ENCODE measurements at regions not wholly inside any gene's neighbourhood (a gene's known extent, or its start where the extent isn't known, plus 50 kb on each side); places are given as distances from the start of the nearest gene placed in this dataset.

DNA sequence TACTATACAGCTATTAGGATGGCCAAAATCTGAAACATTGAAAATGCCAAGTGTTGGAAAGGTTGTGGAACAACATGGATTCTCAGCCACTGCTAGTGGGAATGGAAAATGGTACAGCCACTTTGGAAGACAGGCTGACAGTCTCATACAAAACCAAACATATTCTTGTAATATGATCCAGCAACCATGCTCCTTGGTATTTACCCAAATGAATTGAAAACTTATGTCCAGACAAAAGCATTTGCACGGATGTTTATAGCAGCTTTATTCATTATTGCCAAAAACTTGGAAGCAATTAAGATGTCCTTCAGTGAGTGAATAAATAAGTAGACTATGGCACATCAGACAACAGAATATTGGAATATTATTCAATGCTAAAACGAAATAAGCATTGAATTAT lies 105.8 kb upstream of the DCLK2 start:
- H3K4me3 ChIP-seq (ENCODE audit: control insufficient read depth in 1 of 7, extremely low read depth in 1 of 7, insufficient read depth in 4 of 7, low read depth in 2 of 7, low read length in 6 of 7): no peak overlapping the region
- H3K27me3 ChIP-seq (replicated peaks in 2 of 5; ENCODE audit: control insufficient read depth in 4 of 5, insufficient read depth in 5 of 5, low read length in 4 of 5): no peaks in the 10 kb centered on the region
- WGBS (ENCODE audit: insufficient coverage): 100% methylated on average over 1 of the region's 2 CpGs
- H3K36me3 ChIP-seq (ENCODE audit: control insufficient read depth in 4 of 4, insufficient read depth in 4 of 4, low read length in 3 of 4): no peaks in the 10 kb centered on the region
- H3K4me1 ChIP-seq (ENCODE audit: control extremely low read depth in 1 of 4, control insufficient read depth in 4 of 4, insufficient read depth in 4 of 4, low read length in 3 of 4): no peaks in the 10 kb centered on the region
- no peak for DNase-seq
- CTCF ChIA-PET: interaction anchor here (1.4 kb wide), 1 partner anchor 9 kb away, joined by 3 read pairs; no protein-coding TSS in a partner anchor
- no peaks in the 10 kb centered on the region for H3K9me3 ChIP-seq (ENCODE audit: control extremely low read depth in 1 of 5, control insufficient read depth in 4 of 5, insufficient read depth in 2 of 5, low read depth in 1 of 5, low read length in 4 of 5)
- H3K27ac ChIP-seq (ENCODE audit: insufficient read depth in 1 of 2, low read depth in 1 of 2, low read length in 2 of 2, poor library complexity in 1 of 2, severe bottlenecking in 2 of 2): no peak overlapping the region
- POLR2A ChIA-PET: no interaction called here

DNA sequence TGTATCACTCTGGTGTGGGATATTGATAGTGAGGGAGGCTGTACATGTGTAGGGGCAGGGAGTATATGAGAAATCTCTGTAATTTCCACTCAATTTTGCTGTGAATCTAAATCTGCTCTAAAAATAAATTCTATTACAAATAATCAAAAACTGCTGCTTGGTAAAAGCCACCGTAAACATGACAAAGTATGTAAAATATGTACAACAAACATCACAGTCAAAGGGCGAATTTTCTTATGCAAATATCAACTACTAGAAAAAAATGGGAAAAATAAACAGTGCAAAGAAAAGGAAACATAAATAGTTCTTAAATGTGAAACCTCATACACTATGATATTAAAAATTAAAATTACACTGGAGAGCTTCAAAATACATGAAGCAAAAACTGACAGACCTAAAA lies 105.1 kb upstream of the DCLK2 start:
- ChIA-PET POLR2A (no interaction called here), CTCF (no interaction called here)
- no peak for DNase-seq
- H3K9me3 ChIP-seq (ENCODE audit: control extremely low read depth in 1 of 5, control insufficient read depth in 4 of 5, insufficient read depth in 2 of 5, low read depth in 1 of 5, low read length in 4 of 5): no peaks in the 10 kb centered on the region
- WGBS (ENCODE audit: insufficient coverage): no CpG with 5 or more reads among the region's 2 CpGs
- H3K27ac ChIP-seq (ENCODE audit: insufficient read depth in 1 of 2, low read depth in 1 of 2, low read length in 2 of 2, poor library complexity in 1 of 2, severe bottlenecking in 2 of 2): no peak overlapping the region
- no peak overlapping the region for H3K4me3 ChIP-seq (ENCODE audit: control insufficient read depth in 1 of 7, extremely low read depth in 1 of 7, insufficient read depth in 4 of 7, low read depth in 2 of 7, low read length in 6 of 7)
- H3K36me3 ChIP-seq (ENCODE audit: control insufficient read depth in 4 of 4, insufficient read depth in 4 of 4, low read length in 3 of 4): no peaks in the 10 kb centered on the region
- no peaks in the 10 kb centered on the region for H3K27me3 ChIP-seq (replicated peaks in 2 of 5; ENCODE audit: control insufficient read depth in 4 of 5, insufficient read depth in 5 of 5, low read length in 4 of 5)
- H3K4me1 ChIP-seq (ENCODE audit: control extremely low read depth in 1 of 4, control insufficient read depth in 4 of 4, insufficient read depth in 4 of 4, low read length in 3 of 4): no peaks in the 10 kb centered on the region

DNA sequence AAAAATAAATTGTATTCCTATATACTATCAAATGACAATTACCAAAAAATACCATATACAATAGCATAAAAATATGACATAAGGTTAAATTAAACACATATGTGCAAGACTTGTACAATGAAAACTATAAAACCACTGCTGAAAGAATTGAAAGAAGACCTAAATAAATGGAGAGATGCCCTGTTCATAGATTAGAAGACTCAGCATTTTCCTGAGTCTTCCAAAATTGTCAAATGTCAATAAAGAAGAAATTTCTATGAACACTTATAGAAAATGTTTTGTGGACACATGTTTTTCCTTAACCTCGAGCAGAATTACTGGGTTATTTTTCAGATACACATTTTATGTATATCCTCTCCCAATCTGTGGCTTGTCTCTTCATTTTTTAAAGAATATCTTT lies 103.1 kb upstream of the DCLK2 start:
- Histone ChIP-seq H3K27me3 (replicated peaks in 2 of 5; ENCODE audit: control insufficient read depth in 4 of 5, insufficient read depth in 5 of 5, low read length in 4 of 5) (no peaks in the 10 kb centered on the region), H3K9me3 (ENCODE audit: control extremely low read depth in 1 of 5, control insufficient read depth in 4 of 5, insufficient read depth in 2 of 5, low read depth in 1 of 5, low read length in 4 of 5) (no peaks in the 10 kb centered on the region), H3K27ac (ENCODE audit: insufficient read depth in 1 of 2, low read depth in 1 of 2, low read length in 2 of 2, poor library complexity in 1 of 2, severe bottlenecking in 2 of 2) (no peak overlapping the region), H3K36me3 (ENCODE audit: control insufficient read depth in 4 of 4, insufficient read depth in 4 of 4, low read length in 3 of 4) (no peaks in the 10 kb centered on the region), H3K4me3 (ENCODE audit: control insufficient read depth in 1 of 7, extremely low read depth in 1 of 7, insufficient read depth in 4 of 7, low read depth in 2 of 7, low read length in 6 of 7) (no peak overlapping the region), H3K4me1 (ENCODE audit: control extremely low read depth in 1 of 4, control insufficient read depth in 4 of 4, insufficient read depth in 4 of 4, low read length in 3 of 4) (peaks cover 0 to 1% (median 0%) of the 10 kb centered on the region in 4 experiments)
- POLR2A ChIA-PET: no interaction called here
- no peak for DNase-seq
- CTCF ChIA-PET: no interaction called here
- no CpG with 5 or more reads among the region's 1 CpG for WGBS (ENCODE audit: insufficient coverage)

DNA sequence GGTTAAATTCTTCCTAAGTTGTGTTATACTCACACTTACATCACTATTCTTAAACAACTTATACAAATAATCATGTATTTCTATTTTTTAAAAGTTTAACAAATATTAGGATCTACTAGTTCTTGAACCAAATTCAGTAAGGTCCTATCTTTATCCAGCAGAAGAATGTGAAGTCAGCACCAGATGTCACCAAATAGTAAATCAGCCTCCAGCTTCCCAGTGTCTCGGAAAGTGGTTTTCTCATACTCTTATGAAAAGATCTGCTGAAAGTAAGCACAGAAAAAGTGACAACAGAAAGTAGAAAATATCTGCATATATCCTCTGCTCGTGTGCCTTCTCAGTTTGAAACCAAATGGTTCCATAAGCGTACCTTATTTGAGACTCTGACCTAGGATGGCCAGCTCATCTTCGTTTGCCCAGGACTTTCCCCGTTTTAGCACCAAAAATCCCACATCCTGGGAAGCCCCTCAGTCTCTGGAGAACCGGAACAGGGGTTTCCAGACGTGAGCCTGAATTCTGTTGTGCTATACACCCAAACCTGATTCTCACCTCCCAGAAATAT lies 98.0 kb upstream of the DCLK2 start:
- peak in 1 of 3 donors; percentile 10 for DNase-seq
- Histone ChIP-seq H3K4me1 (ENCODE audit: control extremely low read depth in 1 of 4, control insufficient read depth in 4 of 4, insufficient read depth in 4 of 4, low read length in 3 of 4) (peaks cover 0 to 5% (median 0%) of the 10 kb centered on the region in 4 experiments), H3K27ac (ENCODE audit: insufficient read depth in 1 of 2, low read depth in 1 of 2, low read length in 2 of 2, poor library complexity in 1 of 2, severe bottlenecking in 2 of 2) (no peak overlapping the region), H3K27me3 (replicated peaks in 2 of 5; ENCODE audit: control insufficient read depth in 4 of 5, insufficient read depth in 5 of 5, low read length in 4 of 5) (no peaks in the 10 kb centered on the region), H3K4me3 (ENCODE audit: control insufficient read depth in 1 of 7, extremely low read depth in 1 of 7, insufficient read depth in 4 of 7, low read depth in 2 of 7, low read length in 6 of 7) (no peak overlapping the region), H3K36me3 (ENCODE audit: control insufficient read depth in 4 of 4, insufficient read depth in 4 of 4, low read length in 3 of 4) (no peaks in the 10 kb centered on the region), H3K9me3 (ENCODE audit: control extremely low read depth in 1 of 5, control insufficient read depth in 4 of 5, insufficient read depth in 2 of 5, low read depth in 1 of 5, low read length in 4 of 5) (no peaks in the 10 kb centered on the region)
- POLR2A ChIA-PET: no interaction called here
- WGBS (ENCODE audit: insufficient coverage): 74% methylated on average over 6 of the region's 7 CpGs
- CTCF ChIA-PET: interaction anchor here (0.6 to 1.6 kb wide), 3 partner anchors 11 to 886 kb away, joined by 3 to 4 read pairs (median 3); no protein-coding TSS in a partner anchor

DNA sequence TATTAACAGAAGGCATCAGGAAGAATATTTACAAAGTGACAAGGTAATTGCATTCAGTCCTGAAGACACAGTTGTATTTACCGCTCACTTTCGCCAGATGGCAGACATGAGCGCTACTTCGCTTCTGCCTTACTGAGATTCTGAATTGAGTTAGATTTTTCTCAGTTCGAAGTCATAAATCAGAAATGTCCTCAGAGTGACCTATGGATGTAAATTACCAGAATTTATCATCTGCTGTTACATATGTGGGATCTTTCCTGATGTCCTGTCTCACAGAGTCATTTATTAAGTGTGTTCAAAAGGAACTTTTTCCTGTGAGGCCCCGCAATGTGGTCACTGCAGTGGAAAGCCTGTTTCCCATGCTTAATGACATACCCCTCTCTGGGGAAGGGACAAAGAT lies 97.3 kb upstream of the DCLK2 start:
- no peak overlapping the region for H3K4me3 ChIP-seq (ENCODE audit: control insufficient read depth in 1 of 7, extremely low read depth in 1 of 7, insufficient read depth in 4 of 7, low read depth in 2 of 7, low read length in 6 of 7)
- no peaks in the 10 kb centered on the region for H3K36me3 ChIP-seq (ENCODE audit: control insufficient read depth in 4 of 4, insufficient read depth in 4 of 4, low read length in 3 of 4)
- WGBS (ENCODE audit: insufficient coverage): 20% methylated on average over 5 of the region's 6 CpGs
- H3K27me3 ChIP-seq (replicated peaks in 2 of 5; ENCODE audit: control insufficient read depth in 4 of 5, insufficient read depth in 5 of 5, low read length in 4 of 5): no peaks in the 10 kb centered on the region
- CTCF ChIA-PET: interaction anchor here (0.8 to 1.5 kb wide), 3 partner anchors 9 to 228 kb away, joined by 3 read pairs; no protein-coding TSS in a partner anchor
- POLR2A ChIA-PET: no interaction called here
- no peak overlapping the region for H3K27ac ChIP-seq (ENCODE audit: insufficient read depth in 1 of 2, low read depth in 1 of 2, low read length in 2 of 2, poor library complexity in 1 of 2, severe bottlenecking in 2 of 2)
- DNase-seq: peak; percentile 33 to 72 (median 64)
- H3K4me1 ChIP-seq (ENCODE audit: control extremely low read depth in 1 of 4, control insufficient read depth in 4 of 4, insufficient read depth in 4 of 4, low read length in 3 of 4): peaks cover 0 to 5% (median 0%) of the 10 kb centered on the region in 4 experiments
- no peaks in the 10 kb centered on the region for H3K9me3 ChIP-seq (ENCODE audit: control extremely low read depth in 1 of 5, control insufficient read depth in 4 of 5, insufficient read depth in 2 of 5, low read depth in 1 of 5, low read length in 4 of 5)

DNA sequence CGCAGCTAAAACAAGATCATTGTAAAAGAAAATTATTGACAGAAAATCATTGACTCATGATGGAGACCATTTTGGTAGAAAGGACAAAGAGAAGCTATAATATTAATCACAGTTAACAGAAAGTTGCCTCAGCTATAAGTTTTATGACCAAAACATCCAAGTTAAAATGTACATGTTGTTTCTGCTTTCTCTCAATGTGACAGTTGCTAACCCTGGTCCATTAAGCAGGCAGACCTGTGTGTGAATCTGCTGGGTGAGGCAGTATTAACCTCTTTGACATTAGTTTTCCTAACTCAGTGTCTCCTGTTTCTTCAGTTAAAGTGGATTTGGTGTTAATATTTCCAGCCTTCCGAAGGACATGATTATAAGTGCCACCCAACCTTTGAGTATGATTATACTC lies 94.8 kb upstream of the DCLK2 start:
- H3K4me1 ChIP-seq (ENCODE audit: control extremely low read depth in 1 of 4, control insufficient read depth in 4 of 4, insufficient read depth in 4 of 4, low read length in 3 of 4): peaks cover 0 to 9% (median 4%) of the 10 kb centered on the region in 4 experiments
- ChIA-PET POLR2A (no interaction called here), CTCF (interaction anchor here (1.1 kb wide), 1 partner anchor 8 kb away, joined by 3 read pairs; no protein-coding TSS in a partner anchor)
- H3K9me3 ChIP-seq (ENCODE audit: control extremely low read depth in 1 of 5, control insufficient read depth in 4 of 5, insufficient read depth in 2 of 5, low read depth in 1 of 5, low read length in 4 of 5): no peaks in the 10 kb centered on the region
- no peaks in the 10 kb centered on the region for H3K36me3 ChIP-seq (ENCODE audit: control insufficient read depth in 4 of 4, insufficient read depth in 4 of 4, low read length in 3 of 4)
- no peak for DNase-seq
- H3K4me3 ChIP-seq (ENCODE audit: control insufficient read depth in 1 of 7, extremely low read depth in 1 of 7, insufficient read depth in 4 of 7, low read depth in 2 of 7, low read length in 6 of 7): no peak overlapping the region
- H3K27ac ChIP-seq (ENCODE audit: insufficient read depth in 1 of 2, low read depth in 1 of 2, low read length in 2 of 2, poor library complexity in 1 of 2, severe bottlenecking in 2 of 2): no peak overlapping the region
- no peaks in the 10 kb centered on the region for H3K27me3 ChIP-seq (replicated peaks in 2 of 5; ENCODE audit: control insufficient read depth in 4 of 5, insufficient read depth in 5 of 5, low read length in 4 of 5)
- WGBS (ENCODE audit: insufficient coverage): 100% methylated on average over 1 of the region's 2 CpGs

DNA sequence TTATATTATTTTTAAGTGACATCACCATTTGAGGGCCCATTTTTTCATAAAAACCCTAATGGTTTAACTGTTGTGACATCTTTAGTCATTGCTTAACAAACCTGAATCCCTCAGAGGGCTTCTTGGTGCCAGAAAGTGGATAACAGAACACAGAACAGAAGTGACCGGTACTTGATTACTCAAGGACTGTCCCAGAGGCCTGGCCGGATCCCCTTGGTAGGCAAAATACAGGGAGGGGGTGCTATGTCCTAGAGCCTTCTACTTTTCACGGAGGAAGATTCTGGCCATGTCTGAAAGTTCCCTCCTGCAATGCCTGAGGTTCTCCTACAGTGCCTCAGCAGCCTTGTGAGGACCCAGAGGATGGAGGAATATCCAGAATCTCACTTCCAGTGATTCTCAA lies 94.3 kb upstream of the DCLK2 start:
- ChIA-PET POLR2A (no interaction called here), CTCF (interaction anchor here (1.1 kb wide), 1 partner anchor 8 kb away, joined by 3 read pairs; no protein-coding TSS in a partner anchor)
- no peaks in the 10 kb centered on the region for H3K36me3 ChIP-seq (ENCODE audit: control insufficient read depth in 4 of 4, insufficient read depth in 4 of 4, low read length in 3 of 4)

More for the DNA sequence above, 94.3 kb upstream of the DCLK2 start:
- H3K9me3 ChIP-seq (ENCODE audit: control extremely low read depth in 1 of 5, control insufficient read depth in 4 of 5, insufficient read depth in 2 of 5, low read depth in 1 of 5, low read length in 4 of 5): no peaks in the 10 kb centered on the region
- H3K27ac ChIP-seq (ENCODE audit: insufficient read depth in 1 of 2, low read depth in 1 of 2, low read length in 2 of 2, poor library complexity in 1 of 2, severe bottlenecking in 2 of 2): no peak overlapping the region
- H3K4me1 ChIP-seq (ENCODE audit: control extremely low read depth in 1 of 4, control insufficient read depth in 4 of 4, insufficient read depth in 4 of 4, low read length in 3 of 4): peaks cover 0 to 9% (median 4%) of the 10 kb centered on the region in 4 experiments
- DNase-seq: no peak
- WGBS (ENCODE audit: insufficient coverage): 100% methylated on average over 1 of the region's 3 CpGs
- no peak overlapping the region for H3K4me3 ChIP-seq (ENCODE audit: control insufficient read depth in 1 of 7, extremely low read depth in 1 of 7, insufficient read depth in 4 of 7, low read depth in 2 of 7, low read length in 6 of 7)
- no peaks in the 10 kb centered on the region for H3K27me3 ChIP-seq (replicated peaks in 2 of 5; ENCODE audit: control insufficient read depth in 4 of 5, insufficient read depth in 5 of 5, low read length in 4 of 5)

Data from common myeloid progenitor, CD34-positive (primary cell).